H9 (cell line): ENCODE measurements at regions not wholly inside any gene's neighbourhood (a gene's known extent, or its start where the extent isn't known, plus 50 kb on each side); places are given as distances from the start of the nearest gene placed in this dataset.

Experiments
- DNase-seq: peaks from one replicate; pipeline ENCODE4 v3.0.0-alpha.2; 2017
- H2AFZ ChIP-seq: one replicate; pipeline ENCODE4 v1.6.1; 2013; ENCODE audit warnings: mild to moderate bottlenecking, low read length, control low read depth, moderate library complexity
- H2AK5ac ChIP-seq: 2 replicates; pipeline ENCODE4 v1.6.1; 2013; ENCODE audit warnings: low read length, control low read depth, mixed read lengths; ENCODE audit not compliant: insufficient read length
- H2BK120ac ChIP-seq: one replicate; pipeline ENCODE4 v1.6.1; 2013; ENCODE audit warnings: low read depth, mild to moderate bottlenecking, low read length, control low read depth, inconsistent platforms; ENCODE audit not compliant: poor library complexity, severe bottlenecking
- H2BK12ac ChIP-seq: 2 replicates; pipeline ENCODE4 v1.6.1; 2013; ENCODE audit warnings: low read length, control low read depth, mixed read lengths, low read depth; ENCODE audit not compliant: insufficient read length
- H2BK15ac ChIP-seq: 2 replicates; pipeline ENCODE4 v1.6.1; 2013; ENCODE audit warnings: low read depth, low read length, control low read depth
- H2BK20ac ChIP-seq: one replicate; pipeline ENCODE4 v1.6.1; 2013; ENCODE audit warnings: low read depth, mild to moderate bottlenecking, low read length, control low read depth, inconsistent platforms; ENCODE audit not compliant: poor library complexity, severe bottlenecking
- H2BK5ac ChIP-seq: 2 replicates; pipeline ENCODE4 v1.6.1; 2013; ENCODE audit warnings: low read length, control low read depth, mixed read lengths; ENCODE audit not compliant: insufficient read length
- H3K14ac ChIP-seq: 2 replicates; pipeline ENCODE4 v1.6.1; 2013; ENCODE audit warnings: low read length, control low read depth; ENCODE audit not compliant: insufficient read depth
- H3K18ac ChIP-seq: 2 replicates; pipeline ENCODE4 v1.6.1; 2013; ENCODE audit warnings: low read depth, mild to moderate bottlenecking, mixed read lengths, low read length, control low read depth; ENCODE audit not compliant: insufficient read length
- H3K23ac ChIP-seq: 2 replicates; pipeline ENCODE4 v1.6.1; 2013; ENCODE audit warnings: low read length, control low read depth, mixed read lengths, low read depth; ENCODE audit not compliant: insufficient read length
- H3K23me2 ChIP-seq: 2 replicates; pipeline ENCODE4 v1.6.1; 2013; ENCODE audit warnings: low read depth, mild to moderate bottlenecking, mixed read lengths, low read length, control low read depth; ENCODE audit not compliant: insufficient read length, poor library complexity, severe bottlenecking
- H3K27ac ChIP-seq: 2 replicates; pipeline ENCODE4 v1.5.1; 2013; ENCODE audit warnings: low read length, control low read depth, mixed read lengths, low read depth; ENCODE audit not compliant: insufficient read length
- H3K27me3 ChIP-seq: 2 replicates; pipeline ENCODE4 v1.6.1; 2013; ENCODE audit warnings: low read length, control low read depth, inconsistent platforms; ENCODE audit not compliant: insufficient read depth
- H3K4ac ChIP-seq: 2 replicates; pipeline ENCODE4 v1.6.1; 2013; ENCODE audit warnings: low read depth, mild to moderate bottlenecking, control low read depth, inconsistent platforms, low read length, moderate library complexity
- H3K4me1 ChIP-seq: 2 replicates; pipeline ENCODE4 v1.6.1; 2013; ENCODE audit warnings: low read length, control low read depth, inconsistent platforms; ENCODE audit not compliant: insufficient read depth
- H3K4me2 ChIP-seq: 2 replicates; pipeline ENCODE4 v1.6.1; 2013; ENCODE audit warnings: low read length, control low read depth, mixed read lengths; ENCODE audit not compliant: insufficient read length, insufficient read depth
- H3K56ac ChIP-seq: 2 replicates; pipeline ENCODE4 v1.6.1; 2013; ENCODE audit warnings: low read depth, mild to moderate bottlenecking, mixed read lengths, low read length, control low read depth; ENCODE audit not compliant: insufficient read length
- H3K79me1 ChIP-seq: 2 replicates; pipeline ENCODE4 v1.6.1; 2013; ENCODE audit warnings: low read depth, mild to moderate bottlenecking, moderate library complexity, low read length, control low read depth, inconsistent platforms; ENCODE audit not compliant: insufficient read depth, poor library complexity, severe bottlenecking
- H3K79me2 ChIP-seq: 2 replicates; pipeline ENCODE4 v1.6.1; 2013; ENCODE audit warnings: low read length, control low read depth, inconsistent platforms; ENCODE audit not compliant: insufficient read depth
- H3K9ac ChIP-seq: 2 replicates; pipeline ENCODE4 v1.6.1; 2013; ENCODE audit warnings: low read length, control low read depth, mixed read lengths; ENCODE audit not compliant: insufficient read length; ENCODE audit errors: extremely low read depth
- H3K9me3 ChIP-seq: one replicate; pipeline ENCODE4 v1.6.1; 2013; ENCODE audit warnings: low read depth, low read length, inconsistent platforms; ENCODE audit not compliant: control insufficient read depth
- H3T11ph ChIP-seq: one replicate; pipeline ENCODE4 v1.6.1; 2013; ENCODE audit warnings: mild to moderate bottlenecking, low read length, control low read depth, inconsistent platforms
- H4K20me1 ChIP-seq: one replicate; pipeline ENCODE4 v1.6.1; 2013; ENCODE audit not compliant: control insufficient read depth, insufficient read length, insufficient read depth
- H4K5ac ChIP-seq: 2 replicates; pipeline ENCODE4 v1.6.1; 2013; ENCODE audit warnings: low read depth, mild to moderate bottlenecking, mixed read lengths, low read length, control low read depth; ENCODE audit not compliant: insufficient read length
- H4K8ac ChIP-seq: replicated peaks from 2 replicates; pipeline ENCODE4 v1.6.1; 2013; ENCODE audit warnings: low read length, control low read depth, mixed read lengths, low read depth; ENCODE audit not compliant: insufficient read length
- H4K91ac ChIP-seq: 2 replicates; pipeline ENCODE4 v1.6.1; 2013; ENCODE audit warnings: low read depth, mild to moderate bottlenecking, moderate library complexity, mixed read lengths, low read length, control low read depth; ENCODE audit not compliant: insufficient read length
- H3K27ac Mint-ChIP-seq, 3 experiments: 2 replicates in 2 of 3; 3 replicates in 1 of 3; pipeline ENCODE4 v1.8.0; 2020 to 2021; ENCODE audit warnings: mixed read lengths in 3 of 3, mild to moderate bottlenecking in 1 of 3, moderate library complexity in 1 of 3
- H3K27me3 Mint-ChIP-seq: 2 replicates; pipeline ENCODE4 v1.8.0; 2021; ENCODE audit warnings: low read depth, mild to moderate bottlenecking, moderate library complexity, mixed read lengths
- H3K36me3 Mint-ChIP-seq, 3 experiments: 2 replicates in 2 of 3; 3 replicates in 1 of 3; pipeline ENCODE4 v1.8.0; 2020 to 2021; ENCODE audit warnings: low read depth in 3 of 3, mixed read lengths in 3 of 3; ENCODE audit not compliant: insufficient read depth in 1 of 3
- H3K4me1 Mint-ChIP-seq, 2 experiments: 2 replicates each; pipeline ENCODE4 v1.8.0; 2020; ENCODE audit warnings: mixed read lengths in 2 of 2
- H3K4me3 Mint-ChIP-seq, 2 experiments: 2 replicates in 1 of 2; 3 replicates in 1 of 2; pipeline ENCODE4 v1.8.0; 2020 to 2021; ENCODE audit warnings: mild to moderate bottlenecking in 2 of 2, mixed read lengths in 2 of 2, moderate library complexity in 1 of 2
- H3K9me3 Mint-ChIP-seq, 2 experiments: 2 replicates in 1 of 2; 3 replicates in 1 of 2; pipeline ENCODE4 v1.8.0; 2020; ENCODE audit warnings: mild to moderate bottlenecking in 2 of 2, mixed read lengths in 2 of 2, moderate library complexity in 1 of 2
- CTCF ChIP-seq: fragments of 200-600 bp; sonication (generic); conservative IDR thresholded peaks from 3 replicates; pipeline ENCODE4 v1.8.0; 2021; ENCODE audit warnings: antibody characterized with exemption, mild to moderate bottlenecking
- WGBS: extraction: QIAGEN DNeasy Blood & Tissue Kit; methylation state at CpG from one replicate; pipeline ENCODE4 v1.1.7; 2013; ENCODE audit warnings: missing lambda C conversion rate, low lambda C conversion rate, mixed read lengths; ENCODE audit not compliant: insufficient read length; ENCODE audit errors: extremely low coverage; 5-methylcytosine and 5-hydroxymethylcytosine counted together

GRCh38 chr3:102332205-102332604, 102.6 kb upstream of the ZPLD1 start:
- Histone ChIP-seq H3K9me3 (no peaks in the 10 kb centered on the region), H3K4me1 (no peaks in the 10 kb centered on the region), H4K5ac (no peak overlapping the region), H3K23me2 (no peaks in the 10 kb centered on the region), H4K91ac (no peak overlapping the region), H3K79me2 (no peaks in the 10 kb centered on the region), H3K56ac (no peak overlapping the region), H3K27ac (no peak overlapping the region), H3K14ac (no peak overlapping the region), H3K4ac (no peak overlapping the region), H3K27me3 (no peaks in the 10 kb centered on the region), H3K23ac (no peak overlapping the region), H3K4me2 (no peak overlapping the region), H2BK120ac (no peak overlapping the region), H3K79me1 (no peaks in the 10 kb centered on the region), H4K8ac (no peak overlapping the region), H2AFZ (no peak overlapping the region), H3K18ac (no peak overlapping the region), H3K9ac (no peak overlapping the region), H3T11ph (no peak overlapping the region), H2BK12ac (no peak overlapping the region), H2BK20ac (no peak overlapping the region), H2BK15ac (no peak overlapping the region), H2AK5ac (no peak overlapping the region), H2BK5ac (no peak overlapping the region), H4K20me1 (no peaks in the 10 kb centered on the region)
- H3K4me3 Mint-ChIP-seq = no peak overlapping the region
- no peak for TF ChIP-seq CTCF
- H3K36me3 Mint-ChIP-seq = no peaks in the 10 kb centered on the region
- H3K4me1 Mint-ChIP-seq = no peaks in the 10 kb centered on the region
- H3K9me3 Mint-ChIP-seq = no peaks in the 10 kb centered on the region; a peak in 1 of 5 replicates
- H3K27ac Mint-ChIP-seq = no peak overlapping the region
- no CpG with 5 or more reads among the region's 1 CpG for WGBS
- no peaks in the 10 kb centered on the region; the same call in 1 of the 2 replicates for H3K27me3 Mint-ChIP-seq
- DNase-seq = no peak
